Activated gamma-delta T cell treated with Interleukin-2 at 50 U/mL for 16 hours (primary cell): ENCODE measurements at regions not wholly inside any gene's neighbourhood (a gene's known extent, or its start where the extent isn't known, plus 50 kb on each side); places are given as distances from the start of the nearest gene placed in this dataset.
"Not testable (repeated sequence)": the region's sequence is repeated elsewhere in the genome, so short reads cannot be mapped to it uniquely, and the experiment has no call there.

ENCODE experiments used
- DNase-seq: peaks from one replicate; pipeline ENCODE4 v3.0.0-alpha.2; 2020

- no peak for DNase-seq
Measured at GRCh38 chr3:8276056-8276455, 225.6 kb upstream of the LMCD1 start.

GRCh38 chr3:8276506-8276905, 225.1 kb upstream of the LMCD1 start:
- DNase-seq, result no peak

- DNase-seq, result no peak
Measured at GRCh38 chr3:8278448-8278847, 223.2 kb upstream of the LMCD1 start.

GRCh38 chr3:8279476-8279875, 222.1 kb upstream of the LMCD1 start:
- no peak for DNase-seq

GRCh38 chr3:8279886-8280550, 221.6 kb upstream of the LMCD1 start:
- no peak for DNase-seq

- DNase-seq, result no peak
Measured at GRCh38 chr3:8282541-8283165, 219.0 kb upstream of the LMCD1 start.

- no peak for DNase-seq
Measured at GRCh38 chr3:8283193-8283592, 218.4 kb upstream of the LMCD1 start.

- no peak for DNase-seq
Measured at GRCh38 chr3:8286086-8286485, 215.5 kb upstream of the LMCD1 start.

GRCh38 chr3:8286749-8287148, 214.9 kb upstream of the LMCD1 start:
- DNase-seq, result no peak

- no peak for DNase-seq
Measured at GRCh38 chr3:8290611-8291010, 211.0 kb upstream of the LMCD1 start.

- no peak for DNase-seq
Measured at GRCh38 chr3:8296461-8296860, 205.2 kb upstream of the LMCD1 start.

GRCh38 chr3:8298021-8298954, 203.3 kb upstream of the LMCD1 start:
- DNase-seq, result no peak

- no peak for DNase-seq
Measured at GRCh38 chr3:8301977-8302735, 199.5 kb upstream of the LMCD1 start.

- no peak for DNase-seq
Measured at GRCh38 chr3:8303466-8303865, 198.2 kb upstream of the LMCD1 start.

GRCh38 chr3:8305371-8305770, 196.3 kb upstream of the LMCD1 start:
- no peak for DNase-seq

- no peak for DNase-seq
Measured at GRCh38 chr3:8307545-8308110, 194.0 kb upstream of the LMCD1 start.

- no peak for DNase-seq
Measured at GRCh38 chr3:8311321-8311720, 190.3 kb upstream of the LMCD1 start.

- DNase-seq, result no peak
Measured at GRCh38 chr3:8312685-8313084, 188.9 kb upstream of the LMCD1 start.

GRCh38 chr3:8313560-8314267, 187.9 kb upstream of the LMCD1 start:
- DNase-seq, result no peak

GRCh38 chr3:8315526-8315925, 186.1 kb upstream of the LMCD1 start:
- DNase-seq, result not testable (repeated sequence)

GRCh38 chr3:8317661-8318649, 183.7 kb upstream of the LMCD1 start:
- DNase-seq, result no peak
